ENCODE measurements at regions not wholly inside any gene's neighbourhood (a gene's known extent, or its start where the extent isn't known, plus 50 kb on each side); places are given as distances from the start of the nearest gene placed in this dataset.

GRCh38 chr18:77329651-77330050 is 80.0 kb downstream of the GALR1 start:
- intact Hi-C loops (cut with DNase I; ENCODE audit: low total_unique reads), result no loop called here
- Histone ChIP-seq H3K27ac (no peak overlapping the region), H3K27me3 (no peaks in the 10 kb centered on the region), H3K4me1 (no peaks in the 10 kb centered on the region), H3K9me3 (no peaks in the 10 kb centered on the region), H3K36me3 (no peaks in the 10 kb centered on the region), H3K4me3 (no peak overlapping the region)
- no peak for DNase-seq
- WGBS, 2 donors (ENCODE audit: low coverage in 1 of 2), result 63 to 86% methylated on average over 3 of the region's 3 CpGs
- TF ChIP-seq EP300 (IDR thresholded peaks at IDR 0.05; ENCODE audit: low read depth) (no peak), POLR2A (IDR thresholded peaks at IDR 0.05) (no peak), POLR2AphosphoS5 (IDR thresholded peaks at IDR 0.05) (no peak), CTCF (IDR thresholded peaks at IDR 0.05) (no peak)
- in situ Hi-C loops (cut with MboI; ENCODE audit: low pct_ligation_motif_present in 1 of 4, low pct_unique_long_range_greater_than_20kb in 1 of 4, low sequenced_read_pairs in 3 of 4), result no loop called here

GRCh38 chr18:77334876-77335275 is 85.2 kb downstream of the GALR1 start:
- WGBS, 2 donors (ENCODE audit: low coverage in 1 of 2), result 78 to 92% methylated on average over 2 to 7 of the region's 7 CpGs
- Histone ChIP-seq H3K4me1 (no peaks in the 10 kb centered on the region), H3K27ac (no peak overlapping the region), H3K4me3 (no peak overlapping the region), H3K36me3 (no peaks in the 10 kb centered on the region), H3K27me3 (no peaks in the 10 kb centered on the region), H3K9me3 (no peaks in the 10 kb centered on the region)
- no peak for TF ChIP-seq POLR2A (IDR thresholded peaks at IDR 0.05)
- TF ChIP-seq CTCF (IDR thresholded peaks at IDR 0.05), result no peak
- TF ChIP-seq POLR2AphosphoS5 (IDR thresholded peaks at IDR 0.05), result no peak
- TF ChIP-seq EP300 (IDR thresholded peaks at IDR 0.05; ENCODE audit: low read depth), result no peak
- in situ Hi-C loops (cut with MboI; ENCODE audit: low pct_ligation_motif_present in 1 of 4, low pct_unique_long_range_greater_than_20kb in 1 of 4, low sequenced_read_pairs in 3 of 4), result no loop called here
- intact Hi-C loops (cut with DNase I; ENCODE audit: low total_unique reads), result no loop called here
- no peak for DNase-seq

GRCh38 chr18:77337604-77338003 is 88.0 kb downstream of the GALR1 start:
- in situ Hi-C loops (cut with MboI; ENCODE audit: low pct_ligation_motif_present in 1 of 4, low pct_unique_long_range_greater_than_20kb in 1 of 4, low sequenced_read_pairs in 3 of 4) (no loop called here), intact Hi-C loops (cut with DNase I; ENCODE audit: low total_unique reads) (no loop called here)
- Histone ChIP-seq H3K9me3 (no peaks in the 10 kb centered on the region), H3K4me3 (no peak overlapping the region), H3K36me3 (no peaks in the 10 kb centered on the region), H3K4me1 (no peaks in the 10 kb centered on the region), H3K27ac (no peak overlapping the region), H3K27me3 (no peaks in the 10 kb centered on the region)
- DNase-seq, result no peak
- TF ChIP-seq EP300 (IDR thresholded peaks at IDR 0.05; ENCODE audit: low read depth) (no peak), CTCF (IDR thresholded peaks at IDR 0.05) (no peak)
- 42 to 72% methylated on average over 3 to 7 of the region's 7 CpGs for WGBS, 2 donors (ENCODE audit: low coverage in 1 of 2)

GRCh38 chr18:77339093-77339492 is 89.4 kb downstream of the GALR1 start:
- no peaks in the 10 kb centered on the region for H3K27me3 ChIP-seq
- H3K4me3 ChIP-seq, result no peak overlapping the region
- H3K4me1 ChIP-seq, result no peaks in the 10 kb centered on the region
- intact Hi-C loops (cut with DNase I; ENCODE audit: low total_unique reads), result no loop called here
- no peaks in the 10 kb centered on the region for H3K9me3 ChIP-seq
- WGBS, 2 donors (ENCODE audit: low coverage in 1 of 2), result 59 to 90% methylated on average over 2 to 6 of the region's 6 CpGs
- H3K36me3 ChIP-seq, result no peaks in the 10 kb centered on the region
- H3K27ac ChIP-seq, result no peak overlapping the region
- DNase-seq, result no peak
- in situ Hi-C loops (cut with MboI; ENCODE audit: low pct_ligation_motif_present in 1 of 4, low pct_unique_long_range_greater_than_20kb in 1 of 4, low sequenced_read_pairs in 3 of 4), result no loop called here
- TF ChIP-seq CTCF (IDR thresholded peaks at IDR 0.05) (no peak), EP300 (IDR thresholded peaks at IDR 0.05; ENCODE audit: low read depth) (no peak), POLR2A (IDR thresholded peaks at IDR 0.05) (no peak), POLR2AphosphoS5 (IDR thresholded peaks at IDR 0.05) (no peak)
